SK-N-SH (cell line): ENCODE measurements at regions not wholly inside any gene's neighbourhood (a gene's known extent, or its start where the extent isn't known, plus 50 kb on each side); places are given as distances from the start of the nearest gene placed in this dataset.

Source experiments
- CTCF ChIA-PET: fragments of 300-600, 350-600 bp; formaldehyde crosslinking; extraction: SDS; loops from one replicate; lab custom pipeline; 2021; lab: Yijun Ruan, JAX
- POLR2A ChIA-PET: fragments of 350-600 bp; sonication (Branson Sonifier 250); formaldehyde crosslinking; extraction: SDS; loops from one replicate; lab custom pipeline; 2020; ENCODE audit warnings: antibody characterized with exemption, inconsistent platforms; lab: Yijun Ruan, JAX
- DNase-seq: peaks from one replicate; pipeline ENCODE4 v3.0.0; 2012
- H2AFZ ChIP-seq: fragments of 200-600 bp; sonication (generic); 2 replicates; pipeline ENCODE4 v1.8.1; 2016; ENCODE audit warnings: antibody characterized with exemption, mild to moderate bottlenecking, low read depth
- H3F3A ChIP-seq: fragments of 200-600 bp; sonication (generic); replicated peaks from 2 replicates; pipeline ENCODE3; 2016; ENCODE audit warnings: antibody characterized with exemption, mild to moderate bottlenecking; ENCODE audit not compliant: insufficient read depth
- H3K27ac ChIP-seq, 2 experiments: fragments of 200-500 bp in 1 of 2; fragments of 200-600 bp in 1 of 2; sonication (Bioruptor generic) in 1 of 2; sonication (generic), shearing (Covaris generic) in 1 of 2; 2 replicates each; pipeline versions ENCODE4 v1.5.1 to v1.6.1; 2014 to 2016; ENCODE audit warnings: low read depth in 2 of 2, inconsistent platforms in 1 of 2, low read length in 1 of 2, mild to moderate bottlenecking in 1 of 2, mixed read lengths in 1 of 2
- H3K27me3 ChIP-seq: fragments of 200-600 bp; sonication (generic), shearing (Covaris generic); 2 replicates; pipeline ENCODE4 v1.6.1; 2016; ENCODE audit warnings: mixed run types; ENCODE audit not compliant: insufficient read depth
- H3K36me3 ChIP-seq, 2 experiments: fragments of 200-500 bp in 1 of 2; fragments of 200-600 bp in 1 of 2; sonication (Bioruptor generic) in 1 of 2; sonication (generic) in 1 of 2; replicated peaks in 1 of 2; 2 replicates each; pipeline versions ENCODE3 to v1.5.1; 2014 to 2016; ENCODE audit warnings: low read length in 1 of 2, mild to moderate bottlenecking in 1 of 2; ENCODE audit not compliant: insufficient read depth in 2 of 2, control insufficient read depth in 1 of 2
- H3K4me1 ChIP-seq, 2 experiments: fragments of 200-500 bp in 1 of 2; fragments of 200-600 bp in 1 of 2; sonication (Bioruptor generic) in 1 of 2; sonication (generic), shearing (Covaris generic) in 1 of 2; 2 replicates each; pipeline versions ENCODE4 v1.5.1 to v1.6.1; 2014 to 2016; ENCODE audit warnings: low read depth in 1 of 2, low read length in 1 of 2, mixed run types in 1 of 2; ENCODE audit not compliant: insufficient read depth in 2 of 2, control insufficient read depth in 1 of 2
- H3K4me2 ChIP-seq: fragments of 200-600 bp; sonication (generic), shearing (Covaris generic); 2 replicates; pipeline ENCODE4 v1.6.1; 2017; ENCODE audit warnings: mixed run types
- H3K4me3 ChIP-seq, 2 experiments: fragments of 200-500 bp in 1 of 2; fragments of 200-600 bp in 1 of 2; sonication (Bioruptor generic) in 1 of 2; sonication (generic), shearing (Covaris generic) in 1 of 2; 2 replicates each; pipeline versions ENCODE4 v1.5.1 to v1.8.1; 2014 to 2016; ENCODE audit warnings: low read depth in 2 of 2, inconsistent platforms in 1 of 2, low read length in 1 of 2, mild to moderate bottlenecking in 1 of 2, mixed read lengths in 1 of 2, moderate library complexity in 1 of 2
- H3K79me2 ChIP-seq: fragments of 200-600 bp; sonication (generic); 2 replicates; pipeline ENCODE4 v1.8.1; 2017; ENCODE audit warnings: mild to moderate bottlenecking; ENCODE audit not compliant: insufficient read depth
- H3K9ac ChIP-seq: fragments of 200-600 bp; sonication (generic); 2 replicates; pipeline ENCODE4 v1.6.1; 2017; ENCODE audit warnings: mixed run types
- H3K9me2 ChIP-seq: fragments of 200-600 bp; sonication (generic); 2 replicates; pipeline ENCODE4 v1.6.1; 2017; ENCODE audit warnings: mixed run types
- H3K9me3 ChIP-seq: fragments of 200-600 bp; sonication (generic); 2 replicates; pipeline ENCODE4 v1.6.1; 2017; ENCODE audit warnings: mixed run types, mild to moderate bottlenecking, moderate library complexity
- H4K20me1 ChIP-seq: fragments of 200-600 bp; sonication (generic); 2 replicates; pipeline ENCODE4 v1.6.1; 2017; ENCODE audit warnings: mild to moderate bottlenecking, mixed run types; ENCODE audit not compliant: insufficient read depth
- CHD2 ChIP-seq: fragments of 150-350 bp; IDR thresholded peaks from 2 replicates; pipeline ENCODE4 v1.6.1; 2018; ENCODE audit warnings: low read length; ENCODE audit not compliant: partially characterized antibody
- CTCF ChIP-seq: fragments of 200-600 bp; sonication (generic); IDR thresholded peaks from 2 replicates; pipeline ENCODE4 v1.6.1; 2017; ENCODE audit warnings: antibody characterized with exemption, mild to moderate bottlenecking, moderate library complexity
- EP300 ChIP-seq, 2 experiments: IDR thresholded peaks; 2 replicates each; pipeline versions ENCODE4 v1.4.0 to v1.6.1; 2012; ENCODE audit warnings: borderline replicate concordance in 1 of 2, low read depth in 1 of 2, low read length in 1 of 2
- FOSL2 ChIP-seq: IDR thresholded peaks from 2 replicates; pipeline ENCODE4 v1.4.0; 2012; ENCODE audit warnings: low read depth, mild to moderate bottlenecking, moderate library complexity, borderline replicate concordance
- GABPA ChIP-seq: IDR thresholded peaks from 2 replicates; pipeline ENCODE4 v1.4.0; 2012; ENCODE audit warnings: low read depth, mild to moderate bottlenecking
- GATA2 ChIP-seq: sonication (generic); formaldehyde crosslinking; IDR thresholded peaks from 2 replicates; pipeline ENCODE4 v1.5.0; 2020; ENCODE audit warnings: mild to moderate bottlenecking, missing genetic modification reagents
- IRF3 ChIP-seq: fragments of 150-350 bp; IDR thresholded peaks from 2 replicates; pipeline ENCODE4 v1.6.1; 2016; ENCODE audit warnings: mild to moderate bottlenecking, low read depth, low read length
- JUND ChIP-seq: IDR thresholded peaks from 2 replicates; pipeline ENCODE4 v1.4.0; 2012
- MAX ChIP-seq: IDR thresholded peaks from 2 replicates; pipeline ENCODE4 v1.4.0; 2012; ENCODE audit warnings: low read depth
- MEF2A ChIP-seq: IDR thresholded peaks from 2 replicates; pipeline ENCODE4 v1.4.0; 2012; ENCODE audit warnings: low read depth, borderline replicate concordance
- PBX3 ChIP-seq: IDR thresholded peaks from 2 replicates; pipeline ENCODE4; 2012
- POLR2AphosphoS5 ChIP-seq: IDR thresholded peaks from 2 replicates; pipeline ENCODE4 v1.6.1; 2012; ENCODE audit warnings: low read depth, low read length
- RFX5 ChIP-seq: IDR thresholded peaks from 2 replicates; pipeline ENCODE4 v1.6.1; 2012; ENCODE audit warnings: mild to moderate bottlenecking, improper control_type of control experiment, low read length
- TCF12 ChIP-seq: IDR thresholded peaks from 2 replicates; pipeline ENCODE4 v1.4.0; 2012
- TEAD4 ChIP-seq: IDR thresholded peaks from 2 replicates; pipeline ENCODE4 v1.4.0; 2012; ENCODE audit warnings: mild to moderate bottlenecking, borderline replicate concordance; ENCODE audit not compliant: insufficient read depth
- WGBS: methylation state at CpG from one replicate; pipeline ENCODE4 v1.1.6; 2017; ENCODE audit warnings: low lambda C conversion rate; 5-methylcytosine and 5-hydroxymethylcytosine counted together

- TF ChIP-seq MEF2A (peak; percentile 60; the same call in 1 of the 2 replicates), TEAD4 (peak; percentile 72; the same call in 1 of the 2 replicates), IRF3 (no peak), CHD2 (no peak), GATA2 (CRISPR knock-in tag) (no peak), PBX3 (peak; percentile 81), GABPA (peak; percentile 46), MAX (peak; percentile 76; the same call in 1 of the 2 replicates), POLR2AphosphoS5 (peak; percentile 26; the same call in 1 of the 2 replicates)
Observed at GRCh38 chr16:86664522-86665318, 86.4 kb downstream of the FOXL1 start (continued).

- H2AFZ ChIP-seq: no peak overlapping the region
- CTCF ChIA-PET: no interaction called here
Observed at GRCh38 chr16:86665319-86665675, 86.9 kb downstream of the FOXL1 start.

More at GRCh38 chr16:86665319-86665675, 86.9 kb downstream of the FOXL1 start:
- Histone ChIP-seq H3K9me2 (no peaks in the 10 kb centered on the region), H3K79me2 (0 out of 2 replicates have a peak, but pooled peaks cover 4% of the 10 kb centered on the region), H3F3A (peaks cover 67% of the 10 kb centered on the region), H3K4me1 (peaks cover 0 to 45% of the 10 kb centered on the region in 2 experiments; a peak in 3 of 4 replicates), H4K20me1 (no peaks in the 10 kb centered on the region), H3K9ac (peak overlapping the region; percentile 63), H3K4me2 (peak overlapping the region; percentile 46), H3K27ac (peak overlapping the region; percentile 41 to 98; a peak in 3 of 4 replicates), H3K4me3 (0 out of 4 replicates have a peak overlapping the region, but pooled peaks of 1 of the 2 experiments have one; percentile 27), H3K36me3 (no peaks in the 10 kb centered on the region), H3K27me3 (no peaks in the 10 kb centered on the region), H3K9me3 (no peaks in the 10 kb centered on the region)
- POLR2A ChIA-PET: no interaction called here
- 17% methylated on average over 2 of the region's 2 CpGs for WGBS
- TF ChIP-seq JUND (peak; percentile 30; the same call in 1 of the 2 replicates), EP300 (IDR thresholded peaks at IDR 0.05; ENCODE audit: borderline replicate concordance in 1 of 2, low read depth in 1 of 2, low read length in 1 of 2) (peak in 1 of 2 experiments; percentile 26; a peak in 1 of 4 replicates), CTCF (no peak), RFX5 (no peak), FOSL2 (peak; percentile 36; the same call in 1 of the 2 replicates), MEF2A (0 out of 2 replicates have a peak, but pooled peaks have one; percentile 4), TCF12 (peak; percentile 56)
- DNase-seq: no peak
